ENCODE measurements at regions not wholly inside any gene's neighbourhood (a gene's known extent, or its start where the extent isn't known, plus 50 kb on each side); places are given as distances from the start of the nearest gene placed in this dataset.

DNA sequence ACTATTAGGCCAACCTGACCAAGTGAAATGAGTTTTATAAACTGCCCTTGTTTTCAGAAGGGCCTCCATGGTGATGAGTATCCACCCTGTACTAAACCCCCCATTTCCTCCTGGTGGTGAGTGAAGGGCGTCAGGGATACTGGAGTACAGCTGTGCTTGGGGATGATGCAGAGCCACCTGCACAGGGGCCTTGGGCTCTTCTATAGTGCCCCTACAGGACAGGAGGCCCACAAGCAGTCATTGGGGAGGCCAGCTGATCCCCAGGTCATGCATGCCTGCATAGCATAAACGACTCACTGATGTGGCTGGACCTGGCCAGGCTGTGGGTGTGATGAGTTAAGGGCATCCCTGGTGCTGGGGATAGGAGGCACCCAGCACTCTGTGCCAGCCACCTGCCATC is 114.1 kb upstream of the CELF2 start:
- DNase-seq, result no peak

DNA sequence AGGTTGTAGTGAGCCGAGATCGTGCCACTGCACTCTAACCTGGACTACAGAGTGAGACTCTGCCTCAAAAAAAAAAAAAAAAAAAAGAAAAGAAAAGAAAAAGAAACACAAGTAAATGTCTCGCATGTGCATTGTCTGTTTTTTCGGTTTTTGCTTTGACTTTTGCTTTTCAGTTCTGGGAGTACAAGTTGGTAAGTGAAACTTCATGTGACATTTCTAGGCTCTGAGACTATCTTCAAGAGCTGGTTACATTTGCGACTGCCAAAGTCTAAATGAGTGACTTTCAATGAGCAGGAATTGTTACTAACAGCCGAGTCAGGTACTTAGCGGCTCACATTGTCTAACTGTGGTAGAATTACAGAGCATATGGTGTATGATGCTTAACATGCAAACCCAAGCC is 107.0 kb upstream of the CELF2 start:
- no peak for DNase-seq

DNA sequence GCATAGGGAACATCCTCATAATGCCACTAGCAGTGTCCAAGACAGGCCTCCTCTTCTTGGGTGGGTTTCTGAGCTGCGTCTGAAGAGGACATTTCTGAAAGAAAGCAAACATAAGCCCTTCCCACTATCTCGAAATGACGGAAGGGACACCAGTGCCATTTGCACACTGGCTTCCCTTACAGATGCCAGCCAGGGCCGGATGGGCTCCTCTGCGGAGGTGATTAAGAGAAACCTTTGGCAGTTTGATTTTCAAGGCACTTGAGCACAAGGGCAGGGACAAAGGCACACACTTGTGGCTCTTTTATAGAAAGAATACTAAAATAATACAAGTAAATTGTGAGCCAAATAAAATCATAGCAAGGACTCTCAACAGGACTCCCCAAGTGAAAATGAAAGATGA is 106.6 kb upstream of the CELF2 start:
- DNase-seq, result no peak

DNA sequence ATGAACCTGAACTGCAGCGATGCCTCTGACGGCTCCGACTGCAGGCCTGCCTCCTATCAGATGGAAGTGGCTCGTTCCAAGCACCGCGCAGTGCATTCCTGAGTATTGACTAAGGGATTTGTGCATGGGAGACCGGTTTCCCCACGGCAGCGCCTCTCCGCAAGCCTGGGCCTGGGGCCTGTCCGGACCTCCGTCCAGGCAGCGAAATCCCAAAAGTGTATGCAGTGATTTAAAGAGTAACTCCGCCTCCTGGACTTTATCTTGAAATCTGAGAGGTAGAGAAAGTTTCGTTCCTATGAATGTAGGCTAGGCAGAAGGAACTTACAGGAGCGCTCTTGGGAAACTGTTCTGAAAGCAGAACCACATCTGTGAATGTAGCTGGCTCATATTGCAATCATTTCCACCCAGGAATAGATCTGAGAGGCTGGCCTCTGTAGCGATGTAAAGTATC is 106.2 kb upstream of the CELF2 start:
- DNase-seq, result peak; percentile 81

DNA sequence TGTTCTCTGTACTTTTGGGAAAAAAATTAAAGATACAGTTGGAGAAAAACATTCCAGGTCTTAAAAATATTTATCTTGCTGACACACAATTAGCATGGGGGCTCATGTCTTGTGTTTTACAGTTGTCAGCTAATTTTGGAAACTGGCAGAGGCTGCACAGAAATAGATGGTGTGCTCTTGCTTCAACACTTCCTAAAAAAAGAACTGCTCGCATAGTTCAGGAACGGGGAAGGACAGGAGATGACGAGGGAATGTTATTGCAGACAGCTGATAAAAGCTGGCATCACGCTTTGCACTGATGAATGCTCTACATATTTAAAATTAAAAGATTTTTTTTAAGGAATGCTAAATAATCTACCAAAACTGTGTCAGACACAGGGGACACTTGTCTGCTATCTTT is 103.5 kb upstream of the CELF2 start:
- DNase-seq, result no peak

DNA sequence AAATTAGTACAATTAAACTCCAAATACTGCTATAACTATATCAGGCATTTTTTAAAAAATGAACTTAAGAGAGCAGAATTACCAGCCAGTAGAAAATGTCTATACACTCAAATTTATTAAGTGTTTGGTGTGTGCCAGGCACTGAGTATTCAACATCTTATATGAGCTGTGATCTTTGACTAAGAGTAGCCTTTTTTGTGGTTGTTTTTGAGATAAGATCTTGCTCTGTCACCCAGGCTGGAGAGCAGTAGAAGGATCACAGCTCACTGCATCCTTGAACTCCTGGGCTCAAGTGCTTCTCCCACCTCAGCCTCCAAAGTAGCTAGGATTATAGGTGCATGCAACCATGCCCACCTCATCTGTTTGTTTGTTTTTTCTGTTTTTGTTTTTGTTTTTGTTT is 102.5 kb upstream of the CELF2 start:
- DNase-seq, result no peak

DNA sequence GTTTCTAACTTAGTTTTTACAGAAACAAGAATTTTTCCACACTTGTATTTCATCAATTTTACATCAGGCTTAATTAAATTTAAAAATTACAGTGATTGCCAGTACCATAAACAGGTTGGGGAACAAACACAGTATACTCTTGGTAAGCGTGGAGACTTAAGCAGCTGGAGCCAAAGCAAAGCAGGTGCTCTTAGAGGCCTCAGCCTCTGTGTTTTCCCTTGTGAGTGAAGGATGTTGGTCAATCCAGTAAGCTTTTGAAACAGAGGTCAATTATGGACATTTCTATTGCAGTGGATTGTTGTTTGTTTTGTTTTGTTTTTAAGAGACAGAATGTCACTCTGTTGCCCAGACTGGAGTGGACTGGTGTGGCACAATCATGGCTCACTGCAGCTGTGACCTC is 100.6 kb upstream of the CELF2 start:
- DNase-seq, result peak; percentile 36

DNA sequence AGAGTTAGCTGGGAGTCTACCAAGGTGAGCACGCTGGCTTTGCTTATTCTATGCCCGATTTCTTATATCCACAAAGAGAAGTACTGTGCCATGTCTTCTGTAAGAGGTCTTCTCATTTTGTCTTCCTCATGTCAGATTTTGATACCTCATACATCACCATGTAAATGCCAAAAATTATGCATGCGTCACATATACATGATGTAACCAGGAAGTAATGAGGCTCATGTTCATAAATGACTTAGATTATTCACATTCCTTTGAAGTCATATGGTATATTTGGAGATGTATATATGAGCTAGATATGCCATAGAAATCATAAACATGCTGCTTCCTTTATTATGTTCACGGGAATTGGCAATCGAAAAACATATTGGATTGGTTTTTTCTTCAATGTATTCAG is 97.7 kb upstream of the CELF2 start:
- DNase-seq, result no peak

DNA sequence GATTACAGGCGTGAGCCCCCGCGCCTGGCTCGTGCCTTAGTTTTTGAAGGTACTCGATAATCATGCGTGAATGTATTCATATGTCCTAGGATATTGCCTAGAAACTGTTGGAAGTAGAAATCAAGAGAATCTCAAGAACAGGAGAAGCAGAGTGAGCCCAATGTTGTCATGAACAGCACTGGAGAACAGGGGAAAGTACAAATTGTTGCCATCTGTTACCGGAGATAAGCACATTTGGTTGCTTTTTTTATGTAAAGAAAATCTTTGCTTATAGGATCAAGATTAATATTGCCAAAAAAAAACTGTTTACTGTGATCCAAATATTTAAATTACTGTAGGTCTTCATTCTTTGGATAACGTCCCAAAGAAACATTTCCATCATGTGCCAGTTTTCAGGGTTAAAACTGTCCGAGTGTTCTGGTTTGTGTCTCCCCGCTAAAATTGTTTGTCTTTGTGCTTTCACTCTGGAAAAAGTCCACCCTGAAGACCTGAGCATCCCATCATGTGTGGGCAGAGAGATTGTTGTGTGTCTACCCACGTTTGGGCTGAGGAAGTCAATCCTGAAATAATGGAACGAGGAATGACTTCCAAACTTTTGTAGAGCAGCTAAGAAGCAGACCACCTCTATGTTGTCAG is 95.7 kb upstream of the CELF2 start:
- DNase-seq, result no peak

DNA sequence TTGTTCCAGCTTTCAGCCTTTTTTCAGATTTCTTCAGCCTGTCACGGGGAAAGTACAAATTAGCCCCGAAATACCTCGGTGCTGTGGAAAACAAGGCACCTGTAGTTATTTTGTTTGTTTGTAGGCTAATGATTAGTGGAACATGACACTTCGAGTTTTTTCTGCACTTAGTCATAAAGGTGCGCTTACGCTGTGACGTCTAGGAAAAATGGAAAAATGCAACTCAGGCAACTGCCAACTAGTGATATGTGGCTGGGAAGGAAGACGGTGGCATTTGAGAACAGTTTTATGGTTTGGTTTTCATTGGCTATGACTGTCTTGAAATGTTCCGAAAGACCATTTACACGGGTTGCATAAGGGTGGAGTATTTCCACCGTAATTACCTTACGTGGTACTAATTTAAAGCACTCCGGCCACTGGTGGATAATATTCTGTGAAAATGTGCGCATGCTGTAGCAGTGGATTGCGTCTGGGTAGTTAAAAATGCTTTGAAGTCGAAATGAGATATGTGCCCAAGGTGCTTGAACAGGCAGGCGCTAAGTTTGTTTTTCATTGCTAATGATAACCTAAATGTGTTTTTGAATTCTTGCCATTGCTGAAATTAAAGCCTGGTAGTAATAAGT is 94.5 kb upstream of the CELF2 start:
- no peak for DNase-seq

DNA sequence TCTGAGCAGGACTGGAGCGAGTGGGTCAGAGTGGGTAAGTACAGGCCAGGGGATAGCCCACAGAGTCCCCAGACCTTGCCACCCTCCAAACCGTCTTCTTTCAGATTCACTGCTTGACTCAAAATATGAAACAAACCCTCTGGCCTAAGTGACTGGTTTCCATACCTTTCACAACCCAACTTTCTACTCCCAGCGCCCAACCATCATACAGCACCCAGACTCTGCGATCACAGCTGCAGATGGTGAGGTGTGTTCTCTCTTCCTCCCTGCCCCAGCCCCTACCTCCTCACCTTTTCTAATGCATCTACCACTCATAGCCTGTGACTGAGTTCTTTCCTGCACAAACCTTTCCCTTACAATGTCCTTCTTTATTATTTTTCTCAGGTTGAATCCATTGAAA is 92.0 kb upstream of the CELF2 start:
- DNase-seq, result no peak

DNA sequence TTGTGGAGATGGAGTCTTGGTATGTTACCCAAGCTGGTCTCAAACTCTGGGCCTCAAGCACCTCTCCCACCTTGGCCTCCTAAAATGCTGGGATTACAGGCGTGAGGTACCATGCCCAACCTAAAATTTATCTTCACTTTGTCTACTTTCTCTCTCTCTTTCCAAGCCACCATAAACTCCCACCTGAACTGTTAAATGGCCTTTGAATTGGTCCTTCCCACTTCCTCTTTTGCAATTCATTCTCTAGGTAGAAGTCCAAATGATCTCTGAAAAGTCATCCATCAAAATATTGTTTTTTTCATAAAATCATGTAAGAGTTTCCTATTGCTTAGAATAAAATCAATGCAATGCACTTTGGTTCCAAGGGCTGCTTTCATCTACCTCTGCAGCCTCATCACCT is 90.1 kb upstream of the CELF2 start:
- DNase-seq, result no peak

DNA sequence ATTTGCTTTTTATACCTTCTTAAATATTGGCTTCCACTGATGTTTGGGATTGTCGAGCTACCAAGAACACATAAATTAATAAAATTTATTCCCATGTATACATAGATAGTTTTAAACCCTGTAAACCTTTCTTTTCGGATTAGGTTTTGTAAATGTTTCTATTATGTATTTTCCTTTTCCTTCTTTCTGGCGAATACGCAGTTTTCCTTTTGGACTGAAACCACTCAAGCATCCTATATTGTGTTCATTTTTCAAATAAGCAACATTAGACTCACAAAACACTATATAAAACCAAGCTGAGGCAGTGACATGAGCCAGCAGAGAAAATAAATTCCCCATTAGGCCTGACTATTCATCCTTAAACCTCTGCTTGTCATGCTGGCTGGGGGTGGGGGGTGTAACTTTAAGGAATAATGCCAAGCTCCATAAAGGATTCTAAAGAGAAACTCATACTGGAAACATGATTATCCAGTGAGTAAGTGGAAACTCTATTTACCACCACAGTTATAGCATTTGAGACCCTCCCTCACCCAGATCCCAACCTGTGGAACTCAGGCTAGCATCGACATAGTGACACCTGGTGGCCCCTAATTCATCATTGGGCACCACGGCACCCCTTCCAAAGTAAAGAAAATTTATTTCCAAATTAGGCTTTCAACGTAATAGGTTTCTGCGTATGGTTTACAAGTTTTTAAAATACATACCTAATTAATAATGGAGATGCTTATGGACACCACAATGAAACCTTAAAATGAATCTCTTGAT is 86.5 kb upstream of the CELF2 start:
- DNase-seq, result no peak

DNA sequence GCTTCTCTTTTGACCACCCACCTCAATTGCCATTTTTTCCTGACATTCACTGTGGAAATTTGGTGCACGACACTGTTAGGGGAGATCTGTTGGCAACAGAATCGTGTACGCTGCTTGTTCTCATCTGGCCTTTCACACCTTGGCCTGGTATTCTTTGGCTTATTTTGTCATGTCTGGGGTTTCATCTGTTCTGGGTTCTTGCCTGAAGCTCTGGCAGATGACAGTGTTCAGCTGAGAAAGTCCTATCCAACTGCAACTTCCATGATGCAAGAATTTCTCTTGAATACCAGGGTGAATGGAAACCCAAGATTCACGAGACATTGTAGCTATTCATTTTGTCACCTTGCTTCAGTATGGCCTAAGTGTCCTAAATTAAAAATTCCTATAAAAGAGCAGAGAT is 82.6 kb upstream of the CELF2 start:
- DNase-seq, result no peak

DNA sequence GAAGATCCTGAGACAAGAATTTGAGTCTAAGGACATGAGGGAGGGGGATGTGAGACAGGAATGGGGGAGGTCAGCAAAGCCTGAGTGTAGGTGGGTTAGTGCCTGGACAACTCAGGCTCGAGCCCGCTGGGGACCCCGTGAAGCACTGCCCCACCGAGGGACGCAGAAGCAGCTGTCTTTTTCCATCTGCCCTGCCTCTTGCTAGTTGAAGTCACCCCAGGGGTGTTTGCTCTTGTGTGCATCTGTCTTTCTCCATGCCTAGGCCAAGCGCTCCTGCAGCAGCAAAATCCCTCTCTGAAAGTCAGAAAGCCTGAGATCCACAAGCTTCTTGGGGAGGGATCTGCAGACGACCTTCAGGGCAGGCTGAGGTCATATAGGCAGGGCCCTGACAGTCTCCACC is 79.0 kb upstream of the CELF2 start:
- DNase-seq, result no peak

DNA sequence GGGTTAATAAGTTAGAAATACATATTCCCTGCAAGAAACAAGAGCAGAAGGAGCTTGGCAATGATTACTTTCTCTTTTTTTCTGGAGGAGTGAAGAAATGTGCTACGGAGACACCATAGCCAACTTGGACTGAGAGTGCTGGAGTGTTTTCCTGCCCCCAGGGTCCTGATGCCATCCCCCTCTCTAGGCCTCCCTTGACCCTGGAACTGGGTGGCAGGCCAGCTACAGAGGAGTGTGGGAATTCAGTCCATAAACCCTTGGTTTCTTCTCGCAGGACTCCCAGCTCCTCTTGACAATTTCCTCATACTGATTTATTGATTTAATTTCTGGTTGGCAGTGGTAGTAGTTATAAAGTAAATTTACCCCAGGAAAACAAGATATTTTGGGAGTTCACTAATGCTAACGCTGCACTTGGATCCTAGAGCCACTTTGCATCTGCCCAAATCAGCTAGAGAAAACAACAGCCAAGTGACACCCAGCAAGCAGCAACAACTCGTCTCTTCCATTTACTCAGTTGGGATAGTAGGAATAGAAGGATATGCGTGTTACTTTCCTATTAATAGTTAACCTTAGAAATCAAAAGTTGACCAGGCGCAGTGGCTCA is 76.4 kb upstream of the CELF2 start:
- no peak for DNase-seq

DNA sequence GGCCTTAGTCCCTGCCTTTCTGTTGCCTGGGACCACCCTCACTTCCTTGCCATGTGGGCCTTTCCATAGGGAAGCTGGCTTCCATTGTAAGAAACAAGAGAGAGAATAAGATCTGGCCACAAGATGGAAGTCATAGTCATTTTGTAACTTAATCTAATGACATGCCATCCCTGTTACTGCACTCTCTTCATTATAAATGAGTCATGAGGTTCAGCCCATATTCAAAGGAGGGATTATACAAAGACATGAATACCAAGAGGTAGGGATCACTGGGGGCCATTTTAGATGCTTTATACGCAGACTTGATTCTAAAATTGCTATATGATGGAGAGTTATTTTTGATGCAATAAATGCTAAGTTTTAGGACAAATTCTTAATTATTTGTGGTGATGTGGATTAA is 75.2 kb upstream of the CELF2 start:
- no peak for DNase-seq

DNA sequence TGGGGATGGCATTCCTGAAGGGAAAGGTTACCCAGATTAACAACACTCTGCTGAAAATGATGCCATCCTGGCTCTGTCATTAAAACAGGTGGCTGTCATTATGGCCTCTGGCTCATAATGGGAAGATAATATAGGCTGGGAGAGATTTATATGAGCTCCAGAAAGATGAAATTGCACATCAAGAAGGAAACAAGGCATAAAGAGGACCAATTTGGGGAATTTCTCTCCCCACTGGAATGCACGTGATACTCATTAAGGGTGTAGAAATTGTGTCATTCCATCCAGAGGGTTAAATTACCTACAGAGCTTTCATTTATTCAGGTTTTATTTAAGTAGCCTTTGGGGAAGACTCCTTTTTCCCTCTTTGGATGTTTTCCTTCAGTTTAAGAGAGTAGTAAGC is 71.6 kb upstream of the CELF2 start:
- DNase-seq, result no peak

DNA sequence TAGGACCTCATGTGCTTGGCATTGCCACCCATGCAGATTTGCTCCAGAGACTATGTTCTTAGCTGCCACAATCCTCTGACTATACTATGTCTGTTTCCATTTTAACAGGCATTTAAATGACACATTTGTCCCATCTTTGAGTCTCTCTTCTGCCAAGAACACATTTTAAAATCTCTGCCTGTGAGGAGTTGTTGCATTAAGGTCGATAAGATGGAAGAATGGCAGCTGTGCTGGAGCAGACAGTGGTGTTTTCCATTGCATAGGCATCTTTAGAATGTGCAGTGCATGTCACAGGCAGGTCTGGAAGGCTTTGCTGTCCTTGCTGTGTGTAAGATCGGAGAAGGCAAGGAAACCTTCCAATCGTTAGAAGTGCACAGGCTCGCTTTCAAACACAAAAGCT is 70.9 kb upstream of the CELF2 start:
- no peak for DNase-seq

DNA sequence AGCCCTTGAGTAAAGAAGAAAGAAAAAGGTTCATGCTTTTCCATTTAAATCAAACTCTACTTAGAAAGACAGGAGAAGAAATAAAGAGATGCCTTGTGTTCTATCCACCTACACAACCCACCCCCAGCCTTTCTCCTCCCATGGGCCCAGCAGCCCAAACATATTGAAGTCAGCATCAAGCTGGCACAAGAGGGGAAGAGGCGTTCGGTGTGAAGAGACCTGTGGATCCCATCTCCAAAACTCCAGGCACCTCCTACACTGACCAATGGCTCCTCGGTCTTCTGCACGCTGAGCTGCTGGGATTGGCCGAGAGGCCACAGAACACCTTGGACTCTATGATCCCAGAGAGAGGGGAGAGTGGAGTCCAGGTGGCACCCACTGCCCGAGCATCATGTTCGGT is 66.0 kb upstream of the CELF2 start:
- no peak for DNase-seq

DNA sequence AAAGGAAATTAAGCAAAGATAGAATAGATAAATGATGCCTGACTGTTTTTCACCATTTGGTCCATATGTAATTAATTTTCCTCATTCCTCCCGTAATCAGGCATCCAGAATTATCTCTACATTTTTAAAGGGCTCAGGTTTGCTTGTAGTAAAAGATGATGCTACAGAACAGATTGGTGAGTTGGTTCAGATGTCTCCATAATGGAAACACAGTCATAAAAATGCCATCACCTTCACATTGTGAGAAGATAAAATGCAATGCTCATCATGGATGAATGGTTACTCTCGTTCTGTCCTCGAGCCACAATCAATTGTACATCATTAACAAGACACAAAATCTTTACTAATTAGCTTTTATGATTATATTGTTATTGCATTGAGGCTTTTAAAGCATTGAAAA is 64.9 kb upstream of the CELF2 start:
- DNase-seq, result no peak

DNA sequence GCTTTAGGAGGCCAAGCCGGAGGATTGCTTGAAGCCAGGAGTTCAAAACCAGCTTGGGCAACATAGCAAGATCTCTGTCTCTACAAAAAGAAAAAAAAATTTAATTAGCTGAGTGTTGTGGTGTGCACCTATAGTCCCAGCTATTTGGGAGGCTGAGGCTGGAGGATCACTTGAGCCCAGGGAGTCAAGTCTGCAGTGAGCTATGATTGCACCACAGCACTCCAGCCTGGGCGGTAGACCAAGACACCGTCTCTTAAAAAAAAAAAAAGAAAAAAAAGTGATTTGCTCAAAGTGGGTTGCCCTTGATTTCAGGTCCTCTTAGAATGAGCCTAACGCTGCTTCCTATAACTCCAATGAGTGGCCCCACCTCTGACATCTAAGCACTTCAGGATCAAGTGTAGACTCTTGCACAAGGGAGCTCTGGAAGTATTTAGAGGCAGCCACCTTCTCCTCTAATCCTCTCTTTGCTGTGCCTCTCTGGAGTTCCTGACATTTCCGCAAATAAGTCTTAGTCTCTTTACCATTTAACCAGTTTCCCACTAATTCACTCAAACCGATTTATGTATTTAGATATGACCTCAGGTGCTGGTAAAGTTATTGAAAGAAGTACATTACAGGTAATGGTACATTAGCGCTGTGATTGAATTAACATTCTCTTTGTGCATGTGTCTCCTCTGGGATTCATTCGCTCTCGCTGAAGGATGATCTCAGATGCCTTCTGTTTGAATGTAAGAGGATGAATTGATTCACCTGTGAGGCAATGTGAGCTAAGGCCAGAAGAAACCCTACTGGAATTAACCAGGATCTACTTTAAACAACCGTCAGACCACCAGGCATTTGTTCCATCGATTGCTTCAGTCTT is 60.8 kb upstream of the CELF2 start:
- no peak for DNase-seq

DNA sequence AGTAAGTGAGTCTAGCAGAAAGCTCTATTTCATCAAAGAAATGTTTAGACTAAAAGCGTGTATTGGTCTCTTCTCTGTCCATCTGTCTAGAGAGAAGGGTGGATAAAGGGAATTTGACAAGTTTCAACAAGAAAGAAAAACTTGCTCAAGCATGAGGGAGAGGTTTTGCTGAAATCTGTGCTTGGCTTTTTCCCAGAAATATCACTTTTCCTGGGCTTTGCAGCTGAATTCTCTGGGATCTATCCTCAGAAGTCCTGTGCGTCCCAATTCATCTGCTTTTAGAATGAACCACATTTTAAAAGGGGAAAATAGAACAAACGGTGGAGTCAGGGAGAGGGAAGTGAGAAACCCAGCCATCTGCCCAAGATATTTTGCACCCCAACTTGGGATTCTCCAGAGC is 59.6 kb upstream of the CELF2 start:
- DNase-seq, result no peak
